SIG-M5 treated with dmso at 0.1 percent for 504 hours (cell line): ENCODE measurements at regions not wholly inside any gene's neighbourhood (a gene's known extent, or its start where the extent isn't known, plus 50 kb on each side); places are given as distances from the start of the nearest gene placed in this dataset.

ENCODE experiments used
- DNase-seq: peaks from one replicate; lab custom pipeline; 2025; ENCODE audit not compliant: unreplicated experiment; lab: John Stamatoyannopoulos, UW

GRCh38 chr5:2193542-2194235, 311.0 kb upstream of the IRX4 start:
- DNase-seq: no peak

GRCh38 chr5:2193142-2193541, 310.4 kb upstream of the IRX4 start:
- DNase-seq: no peak

- DNase-seq: no peak
These were observed 309.8 kb upstream of the IRX4 start for GRCh38 chr5:2192496-2192895.

- no peak for DNase-seq
These were observed 309.2 kb upstream of the IRX4 start for GRCh38 chr5:2191972-2192371.

GRCh38 chr5:2190549-2190948, 307.8 kb upstream of the IRX4 start:
- DNase-seq: no peak

GRCh38 chr5:2188661-2189060, 305.9 kb upstream of the IRX4 start:
- no peak for DNase-seq

GRCh38 chr5:2188137-2188536, 305.4 kb upstream of the IRX4 start:
- DNase-seq: no peak

GRCh38 chr5:2187687-2188086, 305.0 kb upstream of the IRX4 start:
- DNase-seq: no peak

GRCh38 chr5:2187156-2187555, 304.4 kb upstream of the IRX4 start:
- no peak for DNase-seq

GRCh38 chr5:2186472-2187015, 303.8 kb upstream of the IRX4 start:
- DNase-seq: no peak

- DNase-seq: no peak
These were observed 303.1 kb upstream of the IRX4 start for GRCh38 chr5:2185646-2186471.

- DNase-seq: no peak
These were observed 302.1 kb upstream of the IRX4 start for GRCh38 chr5:2184563-2185540.

GRCh38 chr5:2184026-2184366, 301.3 kb upstream of the IRX4 start:
- DNase-seq: no peak

GRCh38 chr5:2183154-2184025, 300.7 kb upstream of the IRX4 start:
- no peak for DNase-seq

GRCh38 chr5:2182020-2182419, 299.3 kb upstream of the IRX4 start:
- no peak for DNase-seq

- no peak for DNase-seq
These were observed 298.8 kb upstream of the IRX4 start for GRCh38 chr5:2181557-2181956.

- DNase-seq: no peak
These were observed 298.4 kb upstream of the IRX4 start for GRCh38 chr5:2181149-2181548.

- no peak for DNase-seq
These were observed 297.7 kb upstream of the IRX4 start for GRCh38 chr5:2180456-2180855.

- no peak for DNase-seq
These were observed 297.1 kb upstream of the IRX4 start for GRCh38 chr5:2179861-2180260.

GRCh38 chr5:2178528-2178927, 295.8 kb upstream of the IRX4 start:
- no peak for DNase-seq
